ENCODE measurements at regions not wholly inside any gene's neighbourhood (a gene's known extent, or its start where the extent isn't known, plus 50 kb on each side); places are given as distances from the start of the nearest gene placed in this dataset.

GRCh38 chr1:47687631-47688460, 250.0 kb downstream of the FOXD2 start (continued):
- TF ChIP-seq POLR2AphosphoS5 (IDR thresholded peaks at IDR 0.05; ENCODE audit: low read depth) (no peak), STAT1 (IDR thresholded peaks at IDR 0.05; ENCODE audit: unreplicated experiment) (no peak)

GRCh38 chr1:47688461-47689296, 250.8 kb downstream of the FOXD2 start:
- no peaks in the 10 kb centered on the region for H3K9me3 Mint-ChIP-seq
- no peaks in the 10 kb centered on the region for H3K27me3 ChIP-seq (ENCODE audit: insufficient read depth)
- no peaks in the 10 kb centered on the region for H3K9me2 ChIP-seq (ENCODE audit: insufficient read depth)
- H2AFZ ChIP-seq, result peak overlapping the region; percentile 96
- no peak overlapping the region for H3K4me3 Mint-ChIP-seq
- no peaks in the 10 kb centered on the region for H3K79me2 ChIP-seq (replicated peaks; ENCODE audit: insufficient read depth)
- no peaks in the 10 kb centered on the region for H3K36me3 Mint-ChIP-seq (ENCODE audit: low read depth)
- H3K27me3 Mint-ChIP-seq (ENCODE audit: insufficient read depth, low read depth, poor library complexity), result peaks cover 7% of the 10 kb centered on the region
- no peak overlapping the region for H3K27ac ChIP-seq (ENCODE audit: low read depth)
- TF ChIP-seq ETS1 (IDR thresholded peaks at IDR 0.05) (no peak), ZNF331 (CRISPR knock-in tag; IDR thresholded peaks at IDR 0.05; ENCODE audit: low read depth) (no peak), ZNF114 (CRISPR knock-in tag; IDR thresholded peaks at IDR 0.05) (no peak), REST (IDR thresholded peaks at IDR 0.05; ENCODE audit: unreplicated experiment) (no peak), EZH2 (IDR thresholded peaks at IDR 0.05; ENCODE audit: low read depth, unreplicated experiment) (no peak), STAT1 (IDR thresholded peaks at IDR 0.05; ENCODE audit: unreplicated experiment) (no peak), POLR2AphosphoS5 (IDR thresholded peaks at IDR 0.05; ENCODE audit: low read depth) (no peak), NANOG (IDR thresholded peaks at IDR 0.05; ENCODE audit: borderline replicate concordance) (no peak), JUNB (IDR thresholded peaks at IDR 0.05; ENCODE audit: unreplicated experiment) (no peak), CTCF (conservative IDR thresholded peaks at IDR 0.05; ENCODE audit: low read depth in 2 of 2) (no peak)
- H3K36me3 ChIP-seq (ENCODE audit: insufficient read depth), result no peaks in the 10 kb centered on the region
- H3K4me1 ChIP-seq (ENCODE audit: insufficient read depth), result peaks cover 39% of the 10 kb centered on the region
- H3K4me3 ChIP-seq, result no peak overlapping the region
- H3K27ac Mint-ChIP-seq, result no peak overlapping the region
- peaks cover 43% of the 10 kb centered on the region for H3K4me1 Mint-ChIP-seq
- DNase-seq (ENCODE audit: low spot score) (no peak), ATAC-seq (no peak; the same call in 2 of the 3 replicates)
- no peaks in the 10 kb centered on the region for H3F3A ChIP-seq (replicated peaks; ENCODE audit: low read depth)
- no peaks in the 10 kb centered on the region for H4K20me1 ChIP-seq (replicated peaks; ENCODE audit: insufficient read depth)
- H3K4me2 ChIP-seq, result peak overlapping the region; percentile 69
